ENCODE measurements at regions not wholly inside any gene's neighbourhood (a gene's known extent, or its start where the extent isn't known, plus 50 kb on each side); places are given as distances from the start of the nearest gene placed in this dataset.

GRCh38 chr6:5922230-5922629, 84.5 kb downstream of the NRN1 start:
- TF ChIP-seq, protein P1, sequence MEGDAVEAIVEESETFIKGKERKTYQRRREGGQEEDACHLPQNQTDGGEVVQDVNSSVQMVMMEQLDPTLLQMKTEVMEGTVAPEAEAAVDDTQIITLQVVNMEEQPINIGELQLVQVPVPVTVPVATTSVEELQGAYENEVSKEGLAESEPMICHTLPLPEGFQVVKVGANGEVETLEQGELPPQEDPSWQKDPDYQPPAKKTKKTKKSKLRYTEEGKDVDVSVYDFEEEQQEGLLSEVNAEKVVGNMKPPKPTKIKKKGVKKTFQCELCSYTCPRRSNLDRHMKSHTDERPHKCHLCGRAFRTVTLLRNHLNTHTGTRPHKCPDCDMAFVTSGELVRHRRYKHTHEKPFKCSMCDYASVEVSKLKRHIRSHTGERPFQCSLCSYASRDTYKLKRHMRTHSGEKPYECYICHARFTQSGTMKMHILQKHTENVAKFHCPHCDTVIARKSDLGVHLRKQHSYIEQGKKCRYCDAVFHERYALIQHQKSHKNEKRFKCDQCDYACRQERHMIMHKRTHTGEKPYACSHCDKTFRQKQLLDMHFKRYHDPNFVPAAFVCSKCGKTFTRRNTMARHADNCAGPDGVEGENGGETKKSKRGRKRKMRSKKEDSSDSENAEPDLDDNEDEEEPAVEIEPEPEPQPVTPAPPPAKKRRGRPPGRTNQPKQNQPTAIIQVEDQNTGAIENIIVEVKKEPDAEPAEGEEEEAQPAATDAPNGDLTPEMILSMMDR (IDR thresholded peaks at IDR 0.05; ENCODE audit: low read depth, low read length, missing control alignments), result no peak
- no peak overlapping the region for H3K4me3 ChIP-seq (ENCODE audit: low read depth, low read length)
- no peak for DNase-seq (ENCODE audit: low read depth)

GRCh38 chr6:5909721-5910120, 97.0 kb downstream of the NRN1 start:
- TF ChIP-seq, protein P1 (IDR thresholded peaks at IDR 0.05; ENCODE audit: low read depth, low read length, missing control alignments), result no peak
- no peak for DNase-seq (ENCODE audit: low read depth)
- H3K4me3 ChIP-seq (ENCODE audit: low read depth, low read length), result no peak overlapping the region

DNA sequence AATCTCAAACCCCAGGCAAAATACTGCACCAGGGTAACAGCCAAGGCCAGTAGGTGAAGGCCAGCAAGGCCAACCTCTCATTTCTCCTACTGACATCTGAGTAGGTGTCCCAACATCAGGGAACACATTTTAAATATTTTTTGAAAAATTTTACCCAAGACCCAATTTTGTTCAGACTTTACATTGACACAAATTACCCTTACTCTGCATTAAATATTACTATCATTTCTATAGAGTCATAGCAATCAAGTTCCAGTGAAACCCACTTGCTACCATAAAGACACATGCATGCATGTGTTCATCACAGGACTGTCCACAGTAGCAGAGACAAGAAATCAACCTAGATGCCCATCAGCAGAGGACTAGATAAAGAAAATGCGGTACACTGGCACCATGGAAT, 99.9 kb downstream of the NRN1 start:
- TF ChIP-seq, protein P1 (IDR thresholded peaks at IDR 0.05; ENCODE audit: low read depth, low read length, missing control alignments), result no peak
- H3K4me3 ChIP-seq (ENCODE audit: low read depth, low read length), result no peak overlapping the region
- no peak for DNase-seq (ENCODE audit: low read depth)

DNA sequence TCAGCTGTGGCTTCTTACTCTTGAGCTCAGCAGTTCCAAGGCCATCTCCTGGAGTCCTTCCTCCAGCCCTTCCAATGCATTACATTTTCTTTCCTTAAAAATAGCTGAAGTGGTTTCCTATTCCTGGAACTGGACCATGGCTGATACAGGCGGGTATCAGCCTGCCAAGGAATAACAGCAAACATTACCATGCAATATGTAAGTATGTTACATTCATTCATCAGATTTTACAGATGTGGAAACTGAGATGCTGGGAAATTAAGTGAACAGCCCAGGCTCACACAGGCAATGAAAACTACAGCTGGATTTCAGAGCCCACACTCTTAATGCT, 100.4 kb downstream of the NRN1 start:
- no peak overlapping the region for H3K4me3 ChIP-seq (ENCODE audit: low read depth, low read length)
- DNase-seq (ENCODE audit: low read depth), result no peak
- TF ChIP-seq, protein P1 (IDR thresholded peaks at IDR 0.05; ENCODE audit: low read depth, low read length, missing control alignments), result no peak

DNA sequence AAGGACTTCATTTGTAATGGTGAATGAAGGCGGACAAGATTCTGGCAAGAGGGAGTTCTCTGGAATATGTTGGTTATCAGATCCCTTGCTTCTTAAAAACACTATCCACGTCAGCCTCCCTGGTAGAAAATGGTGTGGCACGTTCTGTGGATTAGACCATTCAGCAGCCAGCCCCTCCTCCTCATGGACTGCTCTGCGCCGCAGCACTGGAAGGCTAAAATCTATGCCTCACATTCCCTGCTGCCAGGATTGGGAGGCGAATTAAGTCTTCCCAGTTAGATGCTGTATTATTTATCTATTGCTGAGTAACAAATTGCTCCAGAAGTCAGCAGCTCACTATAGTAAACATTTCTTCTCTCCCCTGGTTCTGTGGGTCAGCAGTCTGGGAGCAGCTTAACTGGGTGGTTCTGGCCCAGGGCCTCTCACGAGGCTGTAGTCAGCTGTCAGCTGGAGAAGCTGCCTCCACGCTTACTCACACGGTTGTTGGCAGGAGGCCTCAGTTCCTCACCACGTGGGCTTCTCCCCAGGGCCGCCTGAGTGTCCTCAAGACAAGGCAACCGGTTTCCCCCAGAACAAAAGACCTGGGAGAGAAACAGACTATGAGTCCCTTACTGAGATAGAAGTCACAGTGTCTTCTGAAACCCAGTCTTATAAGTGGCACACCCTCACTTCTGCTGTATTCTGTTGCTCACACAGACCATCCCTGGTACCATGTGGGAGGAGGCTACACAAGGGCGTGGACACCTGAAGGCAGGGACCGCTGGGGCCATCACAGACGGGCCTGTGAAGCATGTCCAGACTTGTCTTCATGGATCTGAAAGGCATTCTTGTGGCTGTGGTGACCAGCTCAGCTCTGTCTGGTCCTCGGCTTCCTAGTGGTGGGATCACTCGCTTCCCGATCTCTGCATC, 101.0 kb downstream of the NRN1 start:
- H3K4me3 ChIP-seq (ENCODE audit: low read depth, low read length), result no peak overlapping the region
- DNase-seq (ENCODE audit: low read depth), result no peak
- TF ChIP-seq, protein P1 (IDR thresholded peaks at IDR 0.05; ENCODE audit: low read depth, low read length, missing control alignments), result no peak

DNA sequence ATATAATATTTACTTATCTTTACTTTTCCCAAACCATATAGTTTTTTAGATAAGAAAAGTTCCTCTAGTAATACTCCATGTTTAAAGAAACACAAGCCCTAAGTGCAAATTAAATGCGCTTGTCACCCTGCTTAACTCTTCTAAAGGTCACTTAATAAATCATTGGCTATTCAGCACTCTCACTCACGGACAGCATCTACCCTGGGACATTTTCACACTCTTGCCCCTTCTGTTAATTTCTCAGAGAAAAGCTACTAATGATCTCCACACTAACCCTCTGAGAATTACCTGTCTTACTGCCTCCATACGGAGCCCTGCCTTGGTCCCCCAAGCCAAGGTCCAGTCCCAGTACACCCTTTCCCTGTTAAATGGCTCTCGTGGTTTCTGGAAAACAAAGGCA, 102.2 kb downstream of the NRN1 start:
- no peak for DNase-seq (ENCODE audit: low read depth)
- TF ChIP-seq, protein P1 (IDR thresholded peaks at IDR 0.05; ENCODE audit: low read depth, low read length, missing control alignments), result no peak
- no peak overlapping the region for H3K4me3 ChIP-seq (ENCODE audit: low read depth, low read length)
